ENCODE measurements at regions not wholly inside any gene's neighbourhood (a gene's known extent, or its start where the extent isn't known, plus 50 kb on each side); places are given as distances from the start of the nearest gene placed in this dataset.
"Not testable (repeated sequence)": the region's sequence is repeated elsewhere in the genome, so short reads cannot be mapped to it uniquely, and the experiment has no call there.

DNA sequence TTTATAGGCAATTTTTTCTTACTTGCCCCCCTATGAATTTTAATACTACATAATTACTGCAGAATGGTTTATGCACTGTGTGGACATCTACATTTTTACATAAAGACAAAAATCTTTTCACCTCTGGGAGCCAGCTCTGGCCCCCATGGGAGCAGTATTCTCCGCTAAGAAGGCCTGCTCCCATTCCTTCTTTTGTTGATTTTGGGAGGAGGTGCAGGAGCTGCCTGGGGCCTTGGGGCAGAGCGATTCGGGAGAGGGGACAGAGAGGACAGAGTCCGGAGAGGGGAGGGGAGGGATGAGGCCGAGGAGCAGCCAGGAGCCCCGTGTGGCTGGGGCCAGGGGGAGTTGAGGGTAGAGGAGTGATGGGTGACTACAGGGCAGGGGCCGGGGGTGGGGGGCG lies 452.0 kb downstream of the PREX1 start:
- DNase-seq, result no peak

GRCh38 chr20:48374991-48375595 lies 452.7 kb downstream of the PREX1 start:
- DNase-seq, result no peak

GRCh38 chr20:48374031-48374907 lies 453.5 kb downstream of the PREX1 start:
- DNase-seq, result not testable (repeated sequence)

DNA sequence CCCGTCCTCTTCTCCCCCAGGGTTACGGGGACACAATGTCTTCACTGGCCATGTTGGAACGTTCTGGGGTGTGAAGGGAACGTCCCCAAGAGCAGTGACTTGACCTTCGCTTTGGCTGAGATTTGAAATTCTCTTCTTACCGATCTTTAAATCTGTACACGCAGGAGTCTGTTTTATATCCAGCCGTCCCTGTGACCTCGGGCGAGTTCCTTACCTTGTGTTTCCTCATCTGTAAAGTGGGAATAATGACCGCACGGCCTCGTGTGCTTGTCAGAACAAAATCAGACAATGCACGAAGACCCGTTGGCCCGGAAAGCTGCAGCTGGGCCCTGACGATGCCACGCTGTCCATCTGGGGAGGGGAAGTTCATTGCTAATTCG lies 454.3 kb downstream of the PREX1 start:
- no peak for DNase-seq

- DNase-seq, result not testable (repeated sequence)
Measured at GRCh38 chr20:48372851-48373554, 454.8 kb downstream of the PREX1 start.

GRCh38 chr20:48371211-48371610 lies 456.6 kb downstream of the PREX1 start:
- no peak for DNase-seq

DNA sequence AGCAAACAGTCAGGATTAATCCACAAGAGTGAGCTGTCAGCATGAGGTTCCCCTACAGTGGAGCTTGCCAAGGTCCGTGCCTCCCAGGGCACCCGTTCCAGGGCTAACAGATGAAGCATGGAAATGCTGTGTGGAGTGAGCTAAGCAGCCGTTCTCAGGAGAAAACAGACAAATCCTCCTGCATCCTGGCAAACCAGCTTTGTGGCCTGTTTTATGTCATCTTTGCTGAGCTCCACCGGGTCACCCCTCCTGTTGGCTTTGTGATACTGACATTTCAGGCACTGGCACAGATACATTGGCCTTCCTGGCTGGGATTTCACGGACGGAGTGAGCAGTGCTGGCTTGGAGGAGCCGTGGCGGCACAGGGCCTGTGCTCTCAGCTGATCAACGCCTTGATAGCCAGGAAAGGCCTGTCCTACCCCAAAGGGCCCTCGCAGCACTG lies 459.2 kb downstream of the PREX1 start:
- DNase-seq, result not testable (repeated sequence)

GRCh38 chr20:48367541-48368358 lies 460.0 kb downstream of the PREX1 start:
- not testable (repeated sequence) for DNase-seq

DNA sequence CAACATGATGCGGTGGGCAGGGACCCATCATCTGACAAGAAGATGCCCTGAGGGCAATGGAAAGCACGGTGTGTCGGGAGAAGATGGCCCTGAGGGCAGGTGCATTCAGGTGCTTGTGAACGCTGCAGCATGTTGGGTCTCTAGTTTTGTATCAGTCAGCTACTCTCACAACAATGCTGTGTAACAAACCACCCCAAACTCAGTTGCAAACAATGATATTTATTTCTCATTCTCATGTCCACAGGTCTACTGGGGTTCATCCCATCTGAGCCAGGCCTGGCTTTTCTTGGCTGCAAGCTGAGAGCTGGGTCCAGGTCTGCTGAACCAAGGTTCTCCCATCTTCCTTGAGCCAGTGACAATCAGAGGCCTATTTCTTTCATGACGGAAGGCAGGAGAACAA lies 461.6 kb downstream of the PREX1 start:
- no peak for DNase-seq

DNA sequence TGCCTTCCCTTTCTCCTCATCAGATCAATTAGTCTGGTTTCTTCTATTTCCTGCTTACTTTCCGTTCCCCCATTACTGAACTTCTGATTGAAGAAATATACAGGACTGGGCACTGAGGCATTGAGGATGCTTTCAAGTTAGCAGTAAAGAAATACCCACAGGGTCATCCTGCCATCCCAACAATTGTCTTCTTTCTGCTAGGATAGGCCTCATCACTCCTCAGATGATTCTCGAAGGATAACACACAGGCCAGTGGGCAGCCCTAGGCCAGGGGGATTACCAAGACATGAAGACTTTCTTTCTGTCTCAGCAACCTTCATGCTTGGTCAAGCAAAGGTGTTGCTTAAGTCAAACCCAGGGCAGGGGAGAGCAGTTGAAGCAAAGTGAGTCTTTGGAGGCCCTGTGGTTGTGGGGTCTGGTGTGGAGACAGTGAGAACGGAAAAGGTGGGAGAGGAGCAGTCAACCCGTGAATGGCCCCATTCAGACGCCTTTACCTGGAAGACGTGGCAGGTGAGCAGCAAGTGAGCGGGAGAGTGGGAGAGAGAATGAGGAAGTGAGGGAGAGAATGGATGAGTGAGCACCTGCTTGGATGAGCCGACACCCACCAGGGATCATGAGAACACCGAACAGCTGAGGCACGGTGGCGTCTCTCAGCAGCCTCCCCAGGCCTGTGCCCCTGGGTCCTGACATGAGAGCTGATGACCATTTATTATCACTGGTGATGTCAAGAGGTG lies 462.9 kb downstream of the PREX1 start:
- DNase-seq, result no peak

DNA sequence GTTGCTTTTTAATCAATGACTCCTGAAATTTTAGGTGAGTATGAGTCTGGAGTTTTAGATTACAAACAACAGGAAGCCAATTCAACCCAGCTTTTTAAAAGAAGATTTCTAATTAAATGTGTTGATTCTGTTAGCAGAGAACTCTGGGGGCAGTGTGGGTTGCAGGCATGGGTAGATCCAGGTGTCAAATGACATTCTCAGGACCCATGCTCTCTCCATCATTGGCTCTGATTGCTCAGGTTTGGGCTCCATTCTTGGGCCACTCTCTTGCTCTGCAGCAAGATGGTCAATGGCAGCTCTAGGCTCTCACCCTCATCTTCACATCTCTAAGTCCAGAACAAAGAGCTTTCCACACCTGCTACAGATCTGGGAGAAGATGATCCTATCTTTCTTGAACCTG lies 463.7 kb downstream of the PREX1 start:
- DNase-seq, result no peak

- no peak for DNase-seq
Measured at GRCh38 chr20:48360342-48360975, 467.3 kb downstream of the PREX1 start.

DNA sequence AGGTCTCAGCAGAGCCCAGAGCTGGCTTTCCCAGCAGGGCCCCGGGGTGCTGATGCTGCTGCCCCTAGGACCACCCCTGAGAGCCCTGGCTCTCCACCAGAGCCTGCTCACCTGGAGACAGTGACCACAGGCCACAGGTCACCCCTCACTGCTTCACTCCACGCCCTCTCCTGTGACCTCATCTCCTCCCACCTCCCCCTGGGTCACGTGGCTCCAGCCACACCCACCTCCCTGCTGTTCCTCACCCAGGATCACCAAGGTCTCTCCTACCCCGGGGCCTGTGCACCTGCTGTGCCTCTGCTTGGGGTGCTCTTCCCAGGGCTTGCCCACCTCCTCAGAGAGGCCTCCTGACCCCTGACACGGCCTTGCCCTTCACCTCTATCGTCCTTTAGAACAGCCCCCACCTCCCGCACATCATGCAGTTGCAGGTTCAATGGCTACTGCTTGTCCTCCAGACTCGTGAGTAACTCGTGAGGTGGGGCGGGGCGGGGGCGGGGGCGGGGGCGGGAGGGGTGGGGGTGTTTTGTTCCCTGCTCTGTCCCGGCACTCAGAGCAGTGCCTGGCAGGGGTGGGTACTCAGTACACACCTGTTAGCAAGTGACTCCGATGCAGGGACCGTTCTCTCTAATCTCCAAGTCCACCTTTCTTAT lies 468.0 kb downstream of the PREX1 start:
- no peak for DNase-seq

- DNase-seq, result not testable (repeated sequence)
Measured at GRCh38 chr20:48359055-48359390, 468.8 kb downstream of the PREX1 start.

DNA sequence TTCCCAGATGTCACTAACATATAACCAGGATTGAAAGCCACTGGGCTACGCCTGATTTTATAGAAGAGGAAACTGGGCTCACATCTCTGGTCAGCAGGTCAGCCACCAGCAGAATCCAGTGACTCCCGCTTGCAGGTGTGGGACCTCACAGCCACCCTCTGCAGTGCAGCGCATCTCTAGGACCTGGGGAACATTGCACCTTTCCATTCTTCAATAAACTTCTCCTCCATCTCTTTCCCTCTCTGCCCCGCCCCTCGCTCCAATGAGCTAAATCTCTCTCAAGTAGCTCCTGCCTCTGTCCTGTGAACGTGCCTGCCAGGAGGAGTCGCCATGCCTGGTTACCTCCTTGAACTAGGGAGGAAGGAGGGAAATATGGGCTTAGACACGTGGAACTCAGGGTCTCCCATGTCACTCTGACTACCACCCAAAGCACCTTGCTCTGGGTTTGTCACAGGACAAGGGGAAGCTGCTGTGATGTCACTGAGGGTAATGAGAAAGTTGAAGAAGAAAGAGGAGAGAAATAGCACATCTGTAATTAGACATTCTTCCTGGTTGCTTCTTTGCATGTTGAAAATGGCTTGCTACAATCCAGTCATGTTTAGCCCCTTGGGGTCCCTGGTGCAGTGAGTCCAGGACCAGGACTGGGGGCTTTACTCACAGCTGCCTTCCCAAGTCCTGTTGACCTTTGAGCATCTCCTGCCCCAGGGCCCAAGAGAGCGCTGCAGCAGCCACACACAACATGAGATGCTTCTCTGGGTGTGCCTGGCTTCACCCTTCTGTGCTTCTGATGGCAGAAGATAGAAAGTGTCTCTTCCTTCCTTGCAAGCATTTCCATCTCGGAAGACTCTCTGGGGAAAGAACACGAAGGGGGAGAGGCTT lies 469.4 kb downstream of the PREX1 start:
- no peak for DNase-seq

DNA sequence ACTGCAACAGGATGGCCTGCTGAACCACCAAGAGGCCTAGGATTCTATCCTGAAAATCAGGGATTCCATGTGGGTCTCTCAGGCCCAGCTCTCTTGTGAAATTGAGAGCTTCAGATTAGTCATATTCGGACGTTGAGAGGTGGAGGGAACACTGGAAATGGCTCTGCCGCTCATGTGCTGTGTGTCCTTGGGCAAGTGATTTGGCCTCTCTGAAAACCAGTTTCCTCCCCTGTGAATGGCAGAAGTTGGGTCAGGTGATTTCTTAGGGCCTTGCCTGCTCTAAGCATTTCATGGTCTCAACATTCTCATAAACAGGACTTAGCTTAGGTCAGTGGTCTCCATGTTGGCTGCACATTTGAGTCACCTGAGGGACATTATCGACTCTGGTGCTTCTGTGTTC lies 470.1 kb downstream of the PREX1 start:
- no peak for DNase-seq

DNA sequence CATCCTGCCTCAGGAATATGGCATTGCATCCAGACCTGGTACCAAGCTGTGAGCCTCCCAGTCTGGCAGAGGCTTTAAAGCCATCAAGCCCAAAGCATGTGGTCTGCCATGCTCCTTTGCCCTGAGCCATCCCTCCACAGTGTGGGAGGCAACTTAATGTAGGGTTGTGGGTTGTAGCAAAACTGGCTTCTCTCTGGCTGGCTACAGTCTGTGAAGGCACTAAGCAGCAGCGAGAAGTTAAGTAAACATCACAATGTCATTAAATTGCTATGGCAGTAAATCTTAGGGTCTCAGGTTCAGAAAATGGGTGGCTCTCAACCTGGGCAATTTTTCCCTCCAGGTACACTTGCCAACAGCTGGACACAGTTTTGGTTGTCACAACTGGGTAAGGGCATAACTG lies 472.9 kb downstream of the PREX1 start:
- no peak for DNase-seq

DNA sequence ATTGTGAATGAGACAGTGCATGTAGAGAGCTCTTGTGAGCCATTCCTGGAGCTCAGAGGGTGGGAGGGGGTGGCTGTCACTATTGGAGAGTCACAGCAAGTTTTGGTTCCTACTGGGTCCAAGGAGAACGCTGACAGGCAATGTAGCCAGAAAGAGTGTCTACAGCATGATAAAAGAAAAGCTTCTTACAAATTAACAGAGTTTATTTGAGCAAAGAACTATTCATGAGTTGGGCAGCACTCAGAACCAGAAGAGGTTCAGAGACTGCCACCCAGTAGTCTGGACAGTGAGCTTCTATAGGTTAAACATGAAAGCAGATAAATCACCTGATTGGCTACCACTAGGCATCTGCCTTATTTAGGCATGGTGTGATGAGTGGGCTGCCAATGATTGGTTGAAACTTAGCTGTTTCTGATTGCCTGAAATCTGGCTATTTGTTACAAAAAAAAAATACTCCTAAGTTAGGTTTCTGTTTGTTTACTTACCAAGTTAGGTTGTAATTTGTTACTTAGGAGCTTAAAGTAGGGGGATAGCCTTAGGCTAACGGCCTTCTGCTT lies 473.4 kb downstream of the PREX1 start:
- no peak for DNase-seq

GRCh38 chr20:48352628-48353027 lies 475.2 kb downstream of the PREX1 start:
- no peak for DNase-seq

DNA sequence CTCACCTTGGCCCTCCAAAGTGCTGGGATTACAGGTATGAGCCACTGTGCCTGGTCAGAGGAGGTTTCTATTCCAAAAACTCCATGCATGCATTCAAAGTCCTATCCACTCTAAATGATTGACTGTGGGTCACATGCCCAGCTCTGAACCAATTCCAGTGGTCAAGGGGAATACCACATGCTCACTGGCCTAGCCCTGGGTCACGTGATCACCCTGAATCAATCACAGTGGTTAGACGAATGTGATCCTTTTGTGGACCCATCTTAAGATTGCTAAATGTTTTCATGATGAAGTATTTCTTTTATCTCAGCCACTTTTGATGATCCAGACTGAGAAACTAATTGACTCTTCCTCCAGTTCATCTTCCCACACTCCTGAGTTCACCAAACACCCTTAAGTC lies 475.8 kb downstream of the PREX1 start:
- DNase-seq, result no peak
